ENCODE measurements at regions not wholly inside any gene's neighbourhood (a gene's known extent, or its start where the extent isn't known, plus 50 kb on each side); places are given as distances from the start of the nearest gene placed in this dataset.

DNA sequence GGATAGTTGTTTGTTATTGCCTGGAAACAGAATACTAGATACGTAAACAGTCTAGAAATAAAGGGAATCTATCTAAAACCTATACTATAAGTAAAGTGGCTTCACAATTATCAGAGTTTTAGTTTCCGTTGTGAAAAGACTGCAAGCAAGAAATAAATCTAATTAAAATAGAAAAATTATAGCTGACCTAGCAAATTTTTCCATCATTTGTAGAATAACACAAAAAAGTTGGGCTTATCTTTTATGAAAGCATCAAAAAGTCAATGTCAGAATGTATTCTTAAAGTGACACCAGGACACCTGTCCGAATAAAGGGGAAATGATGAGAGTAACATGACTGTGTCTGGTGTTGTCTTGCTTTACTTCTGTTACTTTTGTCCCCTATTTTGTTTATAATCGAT is 1248.9 kb upstream of the MIR17HG start:
- TF ChIP-seq, protein P1, sequence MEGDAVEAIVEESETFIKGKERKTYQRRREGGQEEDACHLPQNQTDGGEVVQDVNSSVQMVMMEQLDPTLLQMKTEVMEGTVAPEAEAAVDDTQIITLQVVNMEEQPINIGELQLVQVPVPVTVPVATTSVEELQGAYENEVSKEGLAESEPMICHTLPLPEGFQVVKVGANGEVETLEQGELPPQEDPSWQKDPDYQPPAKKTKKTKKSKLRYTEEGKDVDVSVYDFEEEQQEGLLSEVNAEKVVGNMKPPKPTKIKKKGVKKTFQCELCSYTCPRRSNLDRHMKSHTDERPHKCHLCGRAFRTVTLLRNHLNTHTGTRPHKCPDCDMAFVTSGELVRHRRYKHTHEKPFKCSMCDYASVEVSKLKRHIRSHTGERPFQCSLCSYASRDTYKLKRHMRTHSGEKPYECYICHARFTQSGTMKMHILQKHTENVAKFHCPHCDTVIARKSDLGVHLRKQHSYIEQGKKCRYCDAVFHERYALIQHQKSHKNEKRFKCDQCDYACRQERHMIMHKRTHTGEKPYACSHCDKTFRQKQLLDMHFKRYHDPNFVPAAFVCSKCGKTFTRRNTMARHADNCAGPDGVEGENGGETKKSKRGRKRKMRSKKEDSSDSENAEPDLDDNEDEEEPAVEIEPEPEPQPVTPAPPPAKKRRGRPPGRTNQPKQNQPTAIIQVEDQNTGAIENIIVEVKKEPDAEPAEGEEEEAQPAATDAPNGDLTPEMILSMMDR (IDR thresholded peaks at IDR 0.05; ENCODE audit: insufficient read depth, missing control alignments), result no peak
- no peak for DNase-seq (ENCODE audit: insufficient read length, low spot score)
- no peak for FAIRE-seq

DNA sequence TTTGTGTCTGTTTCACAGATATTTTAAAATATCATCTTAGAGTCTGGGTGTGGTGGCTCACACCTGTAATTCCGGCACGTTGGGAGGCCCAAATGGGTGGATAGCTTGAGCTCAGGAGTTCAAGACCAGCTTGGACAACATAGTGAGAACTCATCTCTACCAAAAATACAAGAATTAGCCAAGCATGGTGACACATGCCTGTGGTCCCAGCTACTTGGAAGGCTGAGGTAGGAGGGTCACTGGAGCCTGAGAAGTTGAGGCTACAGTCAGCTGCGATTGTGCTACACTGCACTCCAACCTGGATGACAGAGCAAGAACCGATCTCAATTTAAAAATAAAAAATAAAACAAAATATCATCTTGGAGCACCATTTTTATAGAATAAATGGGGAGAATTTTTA is 1247.6 kb upstream of the MIR17HG start:
- TF ChIP-seq, protein P1 (IDR thresholded peaks at IDR 0.05; ENCODE audit: insufficient read depth, missing control alignments), result no peak
- FAIRE-seq (no peak), DNase-seq (ENCODE audit: insufficient read length, low spot score) (no peak)

DNA sequence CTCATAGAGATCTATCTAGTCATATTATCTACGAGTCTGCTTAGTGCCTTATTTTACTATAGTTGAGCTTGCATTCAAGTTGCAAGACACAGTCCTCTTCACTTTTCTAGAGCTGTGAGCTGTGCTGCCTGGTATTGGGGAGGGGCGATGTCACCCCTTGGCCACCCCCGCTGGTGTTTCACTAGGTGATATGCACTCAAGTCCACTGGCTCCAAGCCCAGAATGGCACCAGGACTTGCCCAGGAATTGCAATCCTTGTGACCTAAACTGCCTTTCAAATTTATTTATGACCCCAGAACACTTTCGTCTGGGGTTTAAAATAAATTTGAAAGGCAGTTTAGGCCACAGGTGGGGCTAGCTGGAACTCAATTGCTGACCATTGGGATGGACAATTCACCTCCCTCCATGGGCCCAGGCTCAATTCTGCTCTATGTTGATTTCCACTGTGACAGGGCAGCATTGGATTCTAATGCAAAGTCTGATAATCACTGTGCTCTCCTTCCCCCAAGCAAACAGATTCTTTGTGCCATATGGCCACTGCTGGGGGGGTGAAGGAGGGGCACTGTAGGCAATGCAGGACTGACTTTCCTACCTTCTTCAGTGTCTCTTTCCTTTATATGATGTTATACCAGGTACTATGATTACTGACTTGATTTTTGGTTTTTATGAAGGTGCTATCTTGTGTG is 1244.2 kb upstream of the MIR17HG start:
- DNase-seq (ENCODE audit: insufficient read length, low spot score) (no peak), FAIRE-seq (no peak)
- TF ChIP-seq, protein P1 (IDR thresholded peaks at IDR 0.05; ENCODE audit: insufficient read depth, missing control alignments), result no peak

DNA sequence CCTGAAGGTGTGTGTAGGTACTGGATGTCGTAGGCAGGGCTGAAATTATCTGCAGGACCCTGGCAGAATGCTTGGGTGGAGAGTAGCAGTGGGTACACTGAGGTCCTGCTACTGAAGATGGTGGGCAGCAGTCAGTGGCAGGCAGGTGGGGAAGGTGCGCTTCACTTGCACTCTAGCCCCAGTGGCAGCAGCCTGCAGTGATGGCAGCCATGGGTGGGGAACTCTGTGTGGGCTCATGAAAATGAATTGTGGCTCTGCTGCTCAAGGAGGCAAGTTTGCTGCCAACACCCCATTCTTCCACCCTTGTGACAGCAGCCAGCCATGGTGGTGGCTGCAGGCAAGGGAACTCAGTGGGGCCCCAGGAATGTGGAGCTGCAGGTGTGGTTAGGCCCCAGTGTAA is 1242.7 kb upstream of the MIR17HG start:
- DNase-seq (ENCODE audit: insufficient read length, low spot score), result no peak
- TF ChIP-seq, protein P1 (IDR thresholded peaks at IDR 0.05; ENCODE audit: insufficient read depth, missing control alignments), result no peak
- FAIRE-seq, result no peak

DNA sequence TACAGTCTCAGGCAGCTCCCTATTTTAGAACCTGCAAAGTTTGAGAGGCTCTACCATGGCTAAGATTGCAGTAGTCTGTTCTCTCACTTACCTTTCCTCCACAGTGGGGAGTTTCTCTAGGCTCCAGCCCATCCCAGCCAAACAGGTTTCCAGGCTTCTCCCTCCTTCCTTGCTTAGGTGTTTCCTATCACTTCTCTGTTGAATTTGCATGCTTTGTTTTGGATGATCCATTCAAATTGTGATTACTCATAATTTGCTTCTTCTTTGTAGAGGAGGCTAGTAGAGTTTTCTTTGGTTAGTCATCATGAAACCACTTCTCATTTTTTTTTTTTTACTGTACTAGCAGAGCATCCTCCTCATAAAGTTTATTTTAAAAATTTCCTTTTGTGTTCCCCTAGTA is 1242.2 kb upstream of the MIR17HG start:
- TF ChIP-seq, protein P1 (IDR thresholded peaks at IDR 0.05; ENCODE audit: insufficient read depth, missing control alignments), result no peak
- FAIRE-seq (no peak), DNase-seq (ENCODE audit: insufficient read length, low spot score) (no peak)

DNA sequence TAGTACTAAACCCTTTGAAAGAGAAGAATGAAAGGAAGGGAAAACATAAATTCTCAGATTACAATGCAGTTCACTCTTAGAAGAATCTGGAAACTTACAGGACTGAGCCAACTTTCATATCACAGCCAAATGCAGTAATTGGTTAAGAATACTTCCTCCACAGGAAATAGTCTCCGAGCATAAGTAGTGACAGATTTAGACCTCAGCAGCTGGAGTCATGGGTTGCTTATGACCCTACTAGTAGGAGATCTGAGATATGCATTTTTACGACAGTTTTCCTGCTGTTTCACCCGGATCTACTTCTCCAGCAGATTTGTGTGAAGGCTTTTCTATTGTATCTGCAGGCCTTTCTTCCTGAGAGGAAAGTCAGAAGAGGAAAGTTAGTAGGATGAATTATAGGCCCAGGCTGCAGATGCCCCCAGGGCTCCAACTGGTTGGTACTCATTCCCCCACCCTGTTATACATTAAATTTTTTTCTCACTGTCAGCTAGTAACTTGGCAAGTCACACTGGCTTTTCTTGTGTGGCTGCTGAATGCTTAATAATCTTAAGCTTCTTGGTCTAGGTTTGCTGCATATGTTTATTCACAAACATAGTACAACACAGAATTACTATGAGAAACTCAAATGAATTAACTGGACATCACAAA is 1241.5 kb upstream of the MIR17HG start:
- DNase-seq (ENCODE audit: insufficient read length, low spot score) (no peak), FAIRE-seq (no peak)
- TF ChIP-seq, protein P1 (IDR thresholded peaks at IDR 0.05; ENCODE audit: insufficient read depth, missing control alignments), result no peak

DNA sequence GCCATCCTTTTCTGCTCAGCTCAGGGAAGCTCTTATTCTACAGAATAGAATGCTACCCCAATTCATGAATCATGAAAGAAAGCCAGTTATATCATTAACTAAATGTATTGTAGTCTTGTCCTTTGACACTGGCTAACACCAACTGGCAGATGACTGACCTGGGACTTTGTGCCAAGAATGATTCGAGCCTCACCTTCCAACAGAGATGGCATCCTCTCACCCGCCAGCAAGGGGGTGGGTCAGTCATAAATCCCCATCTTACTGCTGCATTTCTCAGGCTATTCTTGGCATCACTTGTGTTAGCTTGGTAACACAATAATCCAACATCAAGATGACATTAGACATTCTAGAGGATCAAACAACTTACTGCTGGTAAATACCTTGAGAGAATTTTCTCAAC is 1239.8 kb upstream of the MIR17HG start:
- TF ChIP-seq, protein P1 (IDR thresholded peaks at IDR 0.05; ENCODE audit: insufficient read depth, missing control alignments), result no peak
- FAIRE-seq, result no peak
- no peak for DNase-seq (ENCODE audit: insufficient read length, low spot score)
